Cerebellar cortex (tissue), 1 donor: ENCODE measurements at regions not wholly inside any gene's neighbourhood (a gene's known extent, or its start where the extent isn't known, plus 50 kb on each side); places are given as distances from the start of the nearest gene placed in this dataset.
A peak's percentile ranks its signal among the peaks of the same experiment; 100 is the strongest.

Source experiments
- DNase-seq: peaks from one replicate; pipeline ENCODE4 v3.0.0-alpha.2; 2015; ENCODE audit warnings: low spot score

DNA sequence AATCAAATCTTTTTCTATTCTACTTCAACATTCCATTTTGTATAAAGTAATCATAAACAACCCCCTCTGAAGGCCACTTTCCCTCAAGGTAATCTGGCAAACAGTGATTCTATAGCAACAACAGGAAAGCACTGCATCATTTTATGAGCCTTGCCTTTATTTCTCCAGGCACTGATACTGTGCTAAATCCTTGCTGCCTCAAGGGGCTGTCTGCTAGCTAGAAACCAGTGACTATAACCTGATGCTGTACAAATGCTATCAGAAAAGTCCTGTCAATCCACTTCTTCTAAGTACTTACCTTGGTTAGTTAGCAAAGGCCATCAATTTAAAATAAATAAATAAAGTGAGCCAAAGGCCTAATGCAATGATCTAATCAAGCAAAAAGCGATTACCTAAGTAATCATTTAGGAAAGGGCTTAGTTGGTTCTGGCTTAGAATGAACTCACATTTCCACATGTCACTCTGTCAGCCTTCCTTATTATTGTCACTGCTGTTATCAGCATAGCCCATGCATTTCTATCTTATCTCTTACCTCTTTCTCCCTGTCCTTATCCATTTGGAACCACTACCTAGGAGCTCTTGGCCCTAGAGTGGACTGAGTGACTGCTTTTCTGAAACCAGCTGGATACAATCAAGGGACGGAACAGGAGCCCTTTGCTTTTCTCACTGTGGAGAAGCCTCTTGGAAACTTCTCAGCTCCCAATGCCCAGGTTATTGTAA lies 246.1 kb upstream of the MEF2C start:
- DNase-seq: no peak

DNA sequence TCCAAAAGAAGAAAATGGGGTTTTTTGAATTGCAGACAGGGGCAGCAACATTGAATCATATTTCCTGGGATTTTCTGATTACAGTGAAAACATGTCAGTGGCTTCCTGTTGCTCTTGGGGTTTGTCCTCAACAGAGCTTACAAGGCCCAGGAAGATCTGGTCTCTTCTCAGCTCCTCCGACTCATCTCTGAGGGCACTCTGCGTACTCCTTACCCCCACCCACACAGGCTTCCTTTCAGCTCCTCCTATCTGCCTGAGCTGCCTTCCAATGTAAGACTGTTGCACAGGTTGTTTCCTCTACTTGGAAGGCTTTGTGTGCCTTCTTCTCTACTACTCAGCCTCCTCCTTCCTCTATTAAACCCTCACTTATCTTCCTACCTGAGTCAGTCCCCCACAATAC lies 245.1 kb upstream of the MEF2C start:
- no peak for DNase-seq

GRCh38 chr5:89127191-89127590 lies 244.2 kb upstream of the MEF2C start:
- DNase-seq: no peak

DNA sequence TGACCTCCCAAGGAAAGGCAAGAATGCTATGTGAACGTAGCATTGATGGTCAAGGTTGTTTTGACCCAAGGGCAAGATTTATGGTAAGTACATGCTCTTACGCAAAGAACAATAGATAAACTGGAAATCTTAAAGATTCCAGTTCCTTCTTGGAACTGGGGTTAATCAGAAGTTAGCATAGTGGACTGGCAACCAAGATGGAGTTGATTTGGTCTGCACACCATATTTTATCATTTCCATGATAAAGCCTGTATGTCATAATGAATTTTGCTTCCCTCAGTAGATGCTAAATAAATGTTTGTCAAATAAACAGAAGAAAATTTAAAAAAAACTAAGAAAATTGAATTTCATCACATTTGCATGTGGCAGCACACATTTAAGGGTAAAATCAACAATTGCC lies 242.4 kb upstream of the MEF2C start:
- DNase-seq: no peak

GRCh38 chr5:89123581-89123980 lies 240.6 kb upstream of the MEF2C start:
- DNase-seq: no peak

DNA sequence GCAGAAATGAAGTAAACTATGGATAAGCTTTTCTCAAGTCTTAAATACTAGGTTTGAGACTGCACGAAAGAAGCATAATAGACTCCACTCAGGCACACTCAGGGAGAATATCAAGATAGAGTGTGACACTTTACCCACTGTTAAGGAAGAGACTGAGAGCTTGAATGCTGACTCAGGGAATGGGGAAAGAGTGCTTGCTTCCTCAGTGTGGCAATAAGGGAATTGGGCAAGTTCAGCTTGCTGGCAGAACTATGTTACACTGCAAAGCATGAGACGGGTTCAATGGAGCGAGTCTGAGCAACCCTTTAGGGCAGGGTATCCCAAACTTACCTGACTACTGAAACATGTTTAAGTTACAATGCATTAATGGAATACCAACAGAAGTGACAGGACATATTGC lies 237.7 kb upstream of the MEF2C start:
- no peak for DNase-seq

DNA sequence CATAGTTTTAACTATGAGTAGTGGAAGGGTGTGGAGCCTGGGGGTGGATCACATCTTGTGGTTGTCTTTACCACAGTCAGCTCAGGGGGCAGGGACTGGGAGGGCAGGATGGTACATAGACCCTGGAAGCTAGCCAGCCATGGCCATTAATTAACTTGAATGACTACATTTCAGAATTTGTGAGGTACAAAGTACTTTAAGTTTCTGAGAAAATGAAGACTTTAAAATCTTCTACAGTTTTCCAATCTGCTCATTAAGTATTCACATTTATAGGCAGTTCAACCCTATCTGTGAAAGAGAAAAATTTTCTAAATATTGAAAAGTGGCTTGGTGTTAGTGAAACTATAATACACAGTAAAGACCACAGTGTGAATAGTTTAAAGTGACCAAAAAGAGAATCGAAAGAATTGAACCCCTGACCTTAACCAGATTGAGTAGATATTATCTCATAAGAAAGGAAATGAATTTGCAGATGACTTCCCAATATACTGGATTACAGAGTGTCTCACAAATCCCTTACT lies 234.2 kb upstream of the MEF2C start:
- no peak for DNase-seq

DNA sequence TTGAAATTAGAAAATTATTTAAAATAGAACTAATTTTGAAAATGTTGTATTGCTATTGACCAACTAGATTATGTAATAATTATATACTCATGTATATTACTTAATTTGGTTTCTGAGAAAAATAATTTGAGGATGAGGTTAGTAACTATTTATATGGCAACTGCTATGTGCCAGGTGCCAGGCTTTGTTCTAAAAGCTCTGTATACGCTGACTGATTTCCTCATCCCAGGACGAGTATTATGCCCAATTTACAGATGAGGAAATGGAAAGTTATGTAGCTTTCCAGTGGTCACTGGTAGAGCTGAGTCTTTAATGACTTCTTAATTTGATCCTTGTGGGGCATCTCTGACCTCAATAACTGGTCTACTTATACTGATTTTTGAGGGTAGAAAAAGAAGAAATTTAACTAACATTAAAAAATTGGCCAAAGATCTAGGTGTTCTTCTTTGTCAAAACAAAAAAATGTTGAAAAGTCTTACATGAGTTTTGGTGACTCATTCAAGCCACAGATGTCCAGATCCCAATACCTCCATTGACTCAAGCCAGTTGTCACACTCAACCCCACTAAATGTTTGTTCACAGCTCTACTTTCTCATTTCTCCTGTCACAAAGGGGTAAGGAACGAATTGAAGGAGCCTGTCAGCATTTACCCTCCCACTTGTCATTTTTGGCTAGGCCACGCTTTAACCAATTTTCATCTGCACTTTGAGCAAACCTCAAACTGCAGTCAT lies 228.1 kb upstream of the MEF2C start:
- no peak for DNase-seq

DNA sequence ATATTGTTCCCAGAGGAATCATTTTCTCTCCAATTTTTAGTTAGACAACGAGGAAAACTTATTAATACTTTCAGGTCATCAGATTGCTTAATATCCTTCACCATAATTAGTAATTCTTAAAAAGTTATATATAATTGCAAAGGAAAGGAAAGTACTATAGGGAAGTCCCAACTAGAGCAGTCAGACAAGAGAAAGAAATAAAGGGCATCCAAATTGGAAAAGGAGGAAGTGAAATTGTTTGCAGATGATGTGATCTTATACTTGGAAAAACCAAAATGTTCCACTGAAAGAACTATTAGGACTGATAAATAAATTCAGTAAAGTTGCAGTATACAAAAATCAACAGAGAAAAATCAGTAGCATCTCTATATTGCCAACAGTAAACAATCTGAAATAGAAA lies 223.5 kb upstream of the MEF2C start:
- no peak for DNase-seq

DNA sequence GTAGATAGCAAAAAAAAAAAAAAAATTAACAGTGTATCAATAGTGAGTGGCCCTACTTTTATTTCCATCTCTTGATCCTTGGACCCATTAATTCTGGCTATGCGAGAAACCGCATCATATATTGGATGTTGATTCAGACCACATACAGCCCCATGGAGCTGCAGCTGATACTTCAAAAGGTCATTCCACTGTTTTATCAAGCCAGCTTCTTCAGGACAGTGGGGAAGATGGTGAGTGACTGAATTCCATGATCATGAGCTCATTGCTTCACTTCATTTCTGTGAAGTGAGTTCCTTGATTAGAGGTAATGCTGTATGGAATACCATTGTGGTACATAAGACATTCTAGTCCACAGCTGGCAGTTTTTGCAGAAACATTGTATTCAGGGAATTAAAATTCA lies 222.9 kb upstream of the MEF2C start:
- no peak for DNase-seq

GRCh38 chr5:89105171-89105695 lies 222.2 kb upstream of the MEF2C start:
- DNase-seq: no peak

DNA sequence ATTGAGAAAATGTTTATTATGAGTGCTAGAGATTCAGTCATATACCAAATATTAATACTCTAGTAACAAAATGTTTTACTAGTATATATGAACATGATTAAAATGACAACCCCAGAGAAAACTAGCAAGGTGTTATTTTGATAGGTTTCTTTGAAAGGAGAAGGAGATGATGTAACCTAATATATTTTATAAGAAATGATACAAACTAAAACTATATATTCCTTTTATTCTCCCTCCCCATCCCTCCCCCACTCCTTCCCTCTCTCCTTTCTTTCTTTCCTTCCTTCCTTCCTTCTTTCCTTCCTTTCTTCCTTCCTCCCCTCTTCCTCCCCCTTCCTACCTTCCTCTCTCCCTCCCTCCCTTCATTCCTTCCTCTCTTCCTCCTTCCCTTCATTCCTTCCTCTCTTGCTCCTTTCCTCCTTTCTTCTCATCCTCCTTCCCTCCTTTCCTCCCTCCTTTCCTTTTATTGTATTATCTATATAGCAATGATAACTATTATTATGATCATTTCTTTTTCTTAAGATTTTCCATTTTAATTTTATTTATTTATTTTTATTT lies 215.3 kb upstream of the MEF2C start:
- DNase-seq: no peak

GRCh38 chr5:89097103-89097502 lies 214.1 kb upstream of the MEF2C start:
- DNase-seq: no peak

GRCh38 chr5:89095341-89095740 lies 212.4 kb upstream of the MEF2C start:
- DNase-seq: no peak

DNA sequence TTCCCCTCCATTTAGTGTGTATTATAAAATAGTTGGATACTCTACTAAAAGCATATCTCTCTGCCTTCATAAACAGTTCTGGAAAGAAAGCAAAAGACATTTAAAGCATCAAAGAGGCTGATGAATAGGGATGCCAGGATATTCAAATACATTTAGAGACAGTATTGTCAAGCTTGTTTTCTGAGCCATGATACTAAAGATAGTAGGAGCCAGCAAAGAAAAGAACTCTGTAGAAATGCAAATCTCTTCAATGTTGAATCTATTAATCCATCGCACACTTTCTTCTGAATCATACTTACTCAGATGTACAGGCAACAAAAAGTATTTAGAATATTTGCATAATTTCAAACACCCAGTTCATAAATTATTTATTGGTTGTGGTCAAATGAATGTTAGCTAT lies 207.1 kb upstream of the MEF2C start:
- DNase-seq: no peak

DNA sequence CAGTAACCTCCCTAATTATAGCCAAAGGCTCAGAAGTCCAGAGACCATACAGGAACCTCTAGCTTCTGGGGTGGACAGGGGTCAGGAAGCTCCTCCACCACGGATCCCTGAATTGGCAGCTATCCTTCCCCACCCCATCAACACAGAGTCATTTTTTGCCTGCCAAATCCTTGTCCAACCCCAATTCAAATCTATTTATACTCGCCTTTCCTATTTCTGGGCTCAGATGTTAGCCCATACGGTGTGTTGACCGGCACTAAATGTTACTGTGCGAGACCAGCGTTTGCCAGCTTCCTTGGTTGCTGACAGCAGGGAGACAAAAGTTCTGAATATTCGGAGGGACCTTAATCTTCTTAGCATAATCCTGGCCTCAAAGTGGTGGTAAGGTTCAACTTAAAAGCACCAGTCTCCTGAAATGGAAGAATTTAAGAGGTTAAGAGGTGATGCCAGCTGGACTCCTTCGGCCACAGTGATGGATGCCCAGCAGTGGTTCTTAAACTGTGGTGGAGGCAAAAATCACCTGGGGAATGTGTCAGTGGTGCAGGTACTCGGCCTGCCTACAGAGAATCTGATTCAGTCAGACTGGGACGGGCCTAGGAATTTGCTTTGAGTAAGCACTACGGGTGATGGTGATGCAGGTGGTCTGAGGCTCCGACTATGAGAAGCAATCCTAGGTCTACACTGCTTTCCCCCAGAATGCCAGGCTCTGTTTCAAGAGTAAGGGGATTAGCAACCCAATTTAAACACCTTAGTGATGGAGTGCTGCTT lies 204.8 kb upstream of the MEF2C start:
- peak; percentile 38 for DNase-seq

GRCh38 chr5:89087128-89087527 lies 204.1 kb upstream of the MEF2C start:
- DNase-seq: no peak

DNA sequence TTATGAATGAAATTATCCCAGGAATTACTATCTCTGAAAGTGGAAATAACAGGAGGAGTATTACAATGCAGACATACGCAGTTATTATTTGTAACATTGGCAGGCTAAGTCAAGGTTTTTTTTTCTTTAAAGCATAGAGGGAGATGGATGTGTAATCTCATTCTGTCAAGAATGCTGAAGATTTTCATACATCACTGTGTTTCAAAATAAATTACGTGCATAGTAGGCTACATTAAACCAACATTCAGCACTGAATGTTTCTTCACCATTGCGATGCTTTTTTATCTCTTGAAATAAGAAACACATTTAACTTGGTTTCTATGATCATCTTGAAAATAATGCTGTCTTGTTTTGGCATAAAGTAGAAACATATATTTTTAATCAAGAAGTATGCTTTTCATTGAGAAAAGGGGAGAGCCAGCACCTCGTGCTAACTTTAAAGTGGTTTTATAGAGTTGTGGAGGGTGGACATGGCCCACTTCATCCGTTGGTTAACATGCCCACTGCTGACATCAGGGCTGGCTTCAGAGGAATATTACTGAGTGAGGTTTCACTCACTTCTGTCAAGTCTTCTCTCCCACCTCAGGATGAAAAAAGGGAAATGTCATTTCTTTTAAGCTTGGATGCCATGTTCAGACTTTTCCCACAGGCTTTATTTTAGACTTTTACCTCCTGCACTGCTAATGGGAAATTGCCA lies 203.6 kb upstream of the MEF2C start:
- no peak for DNase-seq

DNA sequence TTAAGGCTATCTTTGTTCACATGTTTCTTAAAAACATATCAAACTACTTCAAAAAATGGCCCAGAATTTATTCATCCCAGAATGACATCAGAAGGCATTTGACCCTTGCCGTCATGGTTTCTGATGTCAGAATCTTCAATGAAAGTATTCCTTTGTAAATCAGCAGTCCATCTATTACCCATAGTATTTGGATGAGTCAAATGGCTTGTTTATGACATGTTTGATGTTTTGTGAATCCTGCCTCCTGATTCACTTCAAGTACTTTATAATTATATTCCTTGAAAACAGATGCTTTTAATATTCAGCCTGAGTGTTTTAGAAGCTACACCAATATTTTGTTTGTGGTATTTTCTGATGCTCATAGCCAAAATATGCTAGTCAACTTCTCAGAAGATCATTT lies 200.8 kb upstream of the MEF2C start:
- DNase-seq: no peak

- DNase-seq: no peak
Measured at GRCh38 chr5:89081360-89081759, 198.4 kb upstream of the MEF2C start.

GRCh38 chr5:89080467-89081116 lies 197.6 kb upstream of the MEF2C start:
- DNase-seq: no peak
